ENCODE measurements at regions not wholly inside any gene's neighbourhood (a gene's known extent, or its start where the extent isn't known, plus 50 kb on each side); places are given as distances from the start of the nearest gene placed in this dataset.

DNA sequence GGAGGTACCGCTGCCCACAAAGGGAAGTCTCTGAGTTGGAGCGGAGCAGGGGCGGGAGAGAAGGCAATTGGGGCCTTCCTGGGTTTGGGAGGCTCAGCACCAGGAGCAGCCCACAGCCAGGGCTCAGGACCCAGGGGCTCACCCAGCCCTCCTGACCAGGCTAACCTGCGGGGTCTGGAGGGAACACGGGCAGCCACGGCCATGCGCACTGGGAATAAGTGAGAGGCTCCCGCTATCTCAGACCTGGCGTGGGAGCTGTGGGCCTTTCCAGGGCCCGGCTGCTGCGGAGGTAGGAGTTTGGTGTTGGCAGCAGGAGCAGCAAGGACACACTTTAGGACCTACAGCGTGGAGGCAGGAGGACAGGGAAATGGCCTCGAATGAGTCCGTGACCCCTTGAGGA, 69.0 kb downstream of the RRM2 start:
- ChIA-PET CTCF (no interaction called here), POLR2A (no interaction called here)
- DNase-seq (no peak), ATAC-seq (no peak)
- TF ChIP-seq, protein P1, sequence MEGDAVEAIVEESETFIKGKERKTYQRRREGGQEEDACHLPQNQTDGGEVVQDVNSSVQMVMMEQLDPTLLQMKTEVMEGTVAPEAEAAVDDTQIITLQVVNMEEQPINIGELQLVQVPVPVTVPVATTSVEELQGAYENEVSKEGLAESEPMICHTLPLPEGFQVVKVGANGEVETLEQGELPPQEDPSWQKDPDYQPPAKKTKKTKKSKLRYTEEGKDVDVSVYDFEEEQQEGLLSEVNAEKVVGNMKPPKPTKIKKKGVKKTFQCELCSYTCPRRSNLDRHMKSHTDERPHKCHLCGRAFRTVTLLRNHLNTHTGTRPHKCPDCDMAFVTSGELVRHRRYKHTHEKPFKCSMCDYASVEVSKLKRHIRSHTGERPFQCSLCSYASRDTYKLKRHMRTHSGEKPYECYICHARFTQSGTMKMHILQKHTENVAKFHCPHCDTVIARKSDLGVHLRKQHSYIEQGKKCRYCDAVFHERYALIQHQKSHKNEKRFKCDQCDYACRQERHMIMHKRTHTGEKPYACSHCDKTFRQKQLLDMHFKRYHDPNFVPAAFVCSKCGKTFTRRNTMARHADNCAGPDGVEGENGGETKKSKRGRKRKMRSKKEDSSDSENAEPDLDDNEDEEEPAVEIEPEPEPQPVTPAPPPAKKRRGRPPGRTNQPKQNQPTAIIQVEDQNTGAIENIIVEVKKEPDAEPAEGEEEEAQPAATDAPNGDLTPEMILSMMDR (IDR thresholded peaks at IDR 0.05) = no peak
- peaks cover 7% of the 10 kb centered on the region for H3K4me1 Mint-ChIP-seq (ENCODE audit: low read depth)
- no peak overlapping the region for H3K27ac Mint-ChIP-seq
- peaks cover 6% of the 10 kb centered on the region for H3K9me3 Mint-ChIP-seq
- intact Hi-C loops (cut with micrococcal nuclease) = no loop called here
- H3K27me3 Mint-ChIP-seq = no peaks in the 10 kb centered on the region
- no peak overlapping the region for H3K4me3 Mint-ChIP-seq
- H3K36me3 Mint-ChIP-seq (ENCODE audit: low read depth) = peaks cover 6% of the 10 kb centered on the region

DNA sequence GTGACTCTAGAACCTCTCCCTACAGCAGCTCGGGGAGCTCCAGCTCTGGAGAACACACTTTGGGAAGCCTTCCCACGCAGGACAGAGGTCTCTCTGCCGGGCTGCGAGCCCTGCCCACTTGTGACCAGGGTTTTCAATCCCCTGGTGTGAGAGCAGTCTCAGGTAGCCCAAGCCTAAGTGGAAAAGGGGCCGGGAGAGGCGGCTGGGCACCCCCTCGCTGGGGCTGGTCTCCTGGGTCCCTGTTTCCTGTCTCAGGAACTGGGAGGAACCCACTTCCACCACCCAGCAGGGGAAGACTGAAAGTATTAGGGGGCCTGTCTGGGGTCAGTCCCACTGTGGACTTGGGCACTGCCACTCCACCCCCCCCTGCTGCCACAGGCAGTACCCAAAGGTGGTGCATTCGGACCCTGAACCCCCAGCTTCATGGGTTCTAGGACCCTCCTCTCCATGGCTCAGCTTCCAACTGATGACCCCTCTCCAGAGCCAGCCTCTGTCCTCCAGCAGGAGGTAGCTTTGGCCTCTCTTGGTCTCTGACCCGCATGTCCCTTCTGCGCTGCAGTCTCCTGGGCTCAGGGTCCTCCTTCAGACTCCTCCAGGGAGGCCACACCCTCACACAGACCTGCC, 70.0 kb downstream of the RRM2 start:
- CTCF ChIA-PET = no interaction called here
- no peak for ATAC-seq
- Mint-ChIP-seq H3K9me3 (peaks cover 6% of the 10 kb centered on the region), H3K36me3 (ENCODE audit: low read depth) (peaks cover 6% of the 10 kb centered on the region), H3K4me1 (ENCODE audit: low read depth) (peaks cover 7% of the 10 kb centered on the region), H3K27ac (no peak overlapping the region), H3K4me3 (no peak overlapping the region), H3K27me3 (no peaks in the 10 kb centered on the region)
- no peak for DNase-seq
- POLR2A ChIA-PET = no interaction called here
- intact Hi-C loops (cut with micrococcal nuclease) = no loop called here
- TF ChIP-seq, protein P1 (IDR thresholded peaks at IDR 0.05) = no peak

- TF ChIP-seq, protein P1 (IDR thresholded peaks at IDR 0.05) = no peak
- CTCF ChIA-PET = no interaction called here
- peaks cover 6% of the 10 kb centered on the region for H3K9me3 Mint-ChIP-seq
- H3K27me3 Mint-ChIP-seq = no peaks in the 10 kb centered on the region
- H3K4me1 Mint-ChIP-seq (ENCODE audit: low read depth) = peaks cover 7% of the 10 kb centered on the region
- H3K27ac Mint-ChIP-seq = no peak overlapping the region
- DNase-seq = no peak
- intact Hi-C loops (cut with micrococcal nuclease) = no loop called here
- POLR2A ChIA-PET = no interaction called here
- H3K36me3 Mint-ChIP-seq (ENCODE audit: low read depth) = peaks cover 7% of the 10 kb centered on the region
- H3K4me3 Mint-ChIP-seq = no peak overlapping the region
- ATAC-seq = no peak
Measured at GRCh38 chr2:10193276-10193795, 70.8 kb downstream of the RRM2 start.

- peaks cover 7% of the 10 kb centered on the region for H3K4me1 Mint-ChIP-seq (ENCODE audit: low read depth)
- DNase-seq = no peak
- CTCF ChIA-PET = no interaction called here
- TF ChIP-seq, protein P1 (IDR thresholded peaks at IDR 0.05) = no peak
- no peaks in the 10 kb centered on the region for H3K27me3 Mint-ChIP-seq
- peaks cover 6% of the 10 kb centered on the region for H3K9me3 Mint-ChIP-seq
- ATAC-seq = no peak
- intact Hi-C loops (cut with micrococcal nuclease) = no loop called here
- H3K27ac Mint-ChIP-seq = no peak overlapping the region
- H3K36me3 Mint-ChIP-seq (ENCODE audit: low read depth) = peaks cover 12% of the 10 kb centered on the region
- H3K4me3 Mint-ChIP-seq = no peak overlapping the region
- POLR2A ChIA-PET = no interaction called here
Measured at GRCh38 chr2:10193851-10194820, 71.6 kb downstream of the RRM2 start.
